ENCODE measurements at regions not wholly inside any gene's neighbourhood (a gene's known extent, or its start where the extent isn't known, plus 50 kb on each side); places are given as distances from the start of the nearest gene placed in this dataset.

GRCh38 chr20:24718277-24718676 lies 230.8 kb upstream of the CST7 start:
- Mint-ChIP-seq H3K27ac (no peak overlapping the region), H3K27me3 (peaks cover 13% of the 10 kb centered on the region), H3K4me1 (ENCODE audit: unreplicated experiment) (peaks cover 5% of the 10 kb centered on the region), H3K4me3 (no peak overlapping the region), H3K9me3 (no peaks in the 10 kb centered on the region), H3K36me3 (no peaks in the 10 kb centered on the region)
- no peak for DNase-seq (ENCODE audit: extremely low spot score, unreplicated experiment)
- TF ChIP-seq, protein P1, sequence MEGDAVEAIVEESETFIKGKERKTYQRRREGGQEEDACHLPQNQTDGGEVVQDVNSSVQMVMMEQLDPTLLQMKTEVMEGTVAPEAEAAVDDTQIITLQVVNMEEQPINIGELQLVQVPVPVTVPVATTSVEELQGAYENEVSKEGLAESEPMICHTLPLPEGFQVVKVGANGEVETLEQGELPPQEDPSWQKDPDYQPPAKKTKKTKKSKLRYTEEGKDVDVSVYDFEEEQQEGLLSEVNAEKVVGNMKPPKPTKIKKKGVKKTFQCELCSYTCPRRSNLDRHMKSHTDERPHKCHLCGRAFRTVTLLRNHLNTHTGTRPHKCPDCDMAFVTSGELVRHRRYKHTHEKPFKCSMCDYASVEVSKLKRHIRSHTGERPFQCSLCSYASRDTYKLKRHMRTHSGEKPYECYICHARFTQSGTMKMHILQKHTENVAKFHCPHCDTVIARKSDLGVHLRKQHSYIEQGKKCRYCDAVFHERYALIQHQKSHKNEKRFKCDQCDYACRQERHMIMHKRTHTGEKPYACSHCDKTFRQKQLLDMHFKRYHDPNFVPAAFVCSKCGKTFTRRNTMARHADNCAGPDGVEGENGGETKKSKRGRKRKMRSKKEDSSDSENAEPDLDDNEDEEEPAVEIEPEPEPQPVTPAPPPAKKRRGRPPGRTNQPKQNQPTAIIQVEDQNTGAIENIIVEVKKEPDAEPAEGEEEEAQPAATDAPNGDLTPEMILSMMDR (conservative IDR thresholded peaks at IDR 0.05) = no peak

- peaks cover 12% of the 10 kb centered on the region for H3K27me3 Mint-ChIP-seq
- H3K4me1 Mint-ChIP-seq (ENCODE audit: unreplicated experiment) = peaks cover 6% of the 10 kb centered on the region
- no peak overlapping the region for H3K27ac Mint-ChIP-seq
- DNase-seq (ENCODE audit: extremely low spot score, unreplicated experiment) = no peak
- no peak overlapping the region for H3K4me3 Mint-ChIP-seq
- no peaks in the 10 kb centered on the region for H3K36me3 Mint-ChIP-seq
- no peaks in the 10 kb centered on the region for H3K9me3 Mint-ChIP-seq
- TF ChIP-seq, protein P1 (conservative IDR thresholded peaks at IDR 0.05) = no peak
Observed at GRCh38 chr20:24718696-24719095, 230.4 kb upstream of the CST7 start.

DNA sequence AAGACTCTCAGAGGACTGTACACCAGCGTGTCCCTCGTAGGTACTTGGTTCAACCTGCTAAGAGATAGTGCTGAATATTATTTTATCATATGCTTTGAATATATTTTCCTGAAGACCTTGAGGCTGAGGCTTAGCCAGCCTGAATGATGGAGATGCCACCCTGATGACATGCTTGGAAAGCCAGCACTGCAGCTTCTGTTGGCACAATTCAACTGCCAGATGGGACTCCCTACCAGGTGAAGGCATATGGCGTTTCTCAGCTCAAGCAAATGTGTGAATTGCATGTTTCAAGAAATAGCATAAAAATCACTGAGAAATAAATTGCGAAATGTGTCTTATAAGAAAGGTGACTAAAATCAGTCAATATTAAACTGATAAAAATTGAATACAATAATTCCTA lies 228.1 kb upstream of the CST7 start:
- peaks cover 26% of the 10 kb centered on the region for H3K27me3 Mint-ChIP-seq
- H3K4me1 Mint-ChIP-seq (ENCODE audit: unreplicated experiment) = peaks cover 11% of the 10 kb centered on the region
- TF ChIP-seq, protein P1 (conservative IDR thresholded peaks at IDR 0.05) = no peak
- peaks cover 4% of the 10 kb centered on the region for H3K36me3 Mint-ChIP-seq
- no peaks in the 10 kb centered on the region for H3K9me3 Mint-ChIP-seq
- H3K4me3 Mint-ChIP-seq = no peak overlapping the region
- no peak overlapping the region for H3K27ac Mint-ChIP-seq
- DNase-seq (ENCODE audit: extremely low spot score, unreplicated experiment) = no peak

DNA sequence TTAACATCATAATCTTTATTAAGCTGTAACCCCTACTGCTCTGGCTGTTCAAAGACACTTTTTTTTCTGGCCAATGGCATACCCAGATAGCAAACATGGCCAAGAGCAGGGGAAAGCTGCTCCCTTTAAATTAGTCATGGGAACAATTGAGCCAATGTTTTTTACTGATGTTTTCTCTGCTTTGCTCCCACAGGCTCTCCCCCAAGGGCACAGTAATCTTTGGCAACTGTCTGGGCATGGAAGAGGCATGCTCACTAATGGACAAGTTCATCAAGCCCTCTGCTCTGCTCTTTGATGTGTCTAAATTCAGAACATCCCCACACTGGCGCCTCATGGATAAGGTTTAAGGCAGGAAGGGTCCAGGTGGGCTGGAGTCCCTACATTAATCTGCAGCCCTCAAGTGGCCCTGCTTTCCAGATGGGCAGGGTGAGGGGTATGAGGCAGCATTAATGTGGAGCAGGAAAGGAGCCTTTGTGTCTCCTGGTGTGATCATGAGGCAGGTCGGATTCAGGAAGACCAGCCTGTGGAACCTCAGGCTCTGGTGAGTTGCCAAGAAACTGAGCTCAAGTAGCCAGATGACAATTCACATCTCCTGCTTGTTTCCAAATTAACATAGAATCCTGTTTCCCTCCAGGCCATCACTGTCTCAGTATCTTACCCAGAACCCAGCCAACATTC lies 227.0 kb upstream of the CST7 start:
- peaks cover 28% of the 10 kb centered on the region for H3K27me3 Mint-ChIP-seq
- H3K4me1 Mint-ChIP-seq (ENCODE audit: unreplicated experiment) = peaks cover 11% of the 10 kb centered on the region
- no peak overlapping the region for H3K4me3 Mint-ChIP-seq
- H3K27ac Mint-ChIP-seq = no peak overlapping the region
- TF ChIP-seq, protein P1 (conservative IDR thresholded peaks at IDR 0.05) = no peak
- peaks cover 4% of the 10 kb centered on the region for H3K36me3 Mint-ChIP-seq
- peak; percentile 29 for DNase-seq (ENCODE audit: extremely low spot score, unreplicated experiment)
- no peaks in the 10 kb centered on the region for H3K9me3 Mint-ChIP-seq

DNA sequence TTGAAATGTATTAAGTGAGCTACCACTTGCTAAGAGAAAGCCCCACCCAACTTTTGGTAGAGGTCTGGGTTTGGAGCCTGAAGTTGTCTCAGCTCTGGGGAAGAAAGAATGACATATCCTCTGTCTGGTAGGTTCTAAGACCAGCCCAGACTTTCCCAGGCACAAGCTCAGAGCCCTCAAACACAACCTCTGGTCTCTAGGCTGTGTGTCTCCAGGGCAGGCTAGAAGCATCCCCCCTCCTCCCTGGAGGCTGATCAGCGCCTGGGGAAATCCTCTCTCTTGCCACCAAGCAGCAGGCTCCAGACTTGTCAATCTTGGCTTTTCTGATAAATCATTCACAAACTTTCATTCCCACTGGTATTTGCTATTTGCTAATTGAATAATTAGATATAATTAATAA lies 226.5 kb upstream of the CST7 start:
- DNase-seq (ENCODE audit: extremely low spot score, unreplicated experiment) = no peak
- peaks cover 28% of the 10 kb centered on the region for H3K27me3 Mint-ChIP-seq
- H3K9me3 Mint-ChIP-seq = no peaks in the 10 kb centered on the region

More for the DNA sequence above, 226.5 kb upstream of the CST7 start:
- peaks cover 11% of the 10 kb centered on the region for H3K4me1 Mint-ChIP-seq (ENCODE audit: unreplicated experiment)
- peaks cover 4% of the 10 kb centered on the region for H3K36me3 Mint-ChIP-seq
- TF ChIP-seq, protein P1 (conservative IDR thresholded peaks at IDR 0.05) = no peak
- no peak overlapping the region for H3K4me3 Mint-ChIP-seq
- H3K27ac Mint-ChIP-seq = no peak overlapping the region
